ENCODE measurements at regions not wholly inside any gene's neighbourhood (a gene's known extent, or its start where the extent isn't known, plus 50 kb on each side); places are given as distances from the start of the nearest gene placed in this dataset.

GRCh38 chr15:94097552-94097951 lies 133.8 kb upstream of the MCTP2 start (continued):
- TF ChIP-seq E4F1 (CRISPR knock-in tag; IDR thresholded peaks at IDR 0.05; ENCODE audit: borderline replicate concordance) (no peak), SNIP1 (IDR thresholded peaks at IDR 0.05; ENCODE audit: low read depth) (no peak)

GRCh38 chr15:94094310-94094709 lies 137.1 kb upstream of the MCTP2 start:
- Histone ChIP-seq H3K36me3 (ENCODE audit: control insufficient read depth, insufficient read depth, low read length) (no peaks in the 10 kb centered on the region), H3K9ac (ENCODE audit: insufficient read depth in 1 of 2, low read depth in 2 of 2, low read length in 2 of 2) (no peak overlapping the region), H3K4me1 (replicated peaks in 1 of 2; ENCODE audit: control insufficient read depth in 2 of 2, insufficient read depth in 2 of 2, low read length in 2 of 2) (no peaks in the 10 kb centered on the region), H3K4me3 (no peak overlapping the region), H3K79me2 (ENCODE audit: control insufficient read depth, insufficient read depth, low read length) (no peaks in the 10 kb centered on the region), H3K9me3 (replicated peaks; ENCODE audit: control insufficient read depth, insufficient read depth, low read depth, low read length) (no peaks in the 10 kb centered on the region), H3K27me3 (ENCODE audit: control insufficient read depth in 2 of 2, insufficient read depth in 2 of 2, low read length in 2 of 2) (no peaks in the 10 kb centered on the region), H3K9me1 (ENCODE audit: control insufficient read depth, insufficient read depth, low read length) (no peaks in the 10 kb centered on the region), H2AFZ (ENCODE audit: low read depth, low read length) (no peak overlapping the region), H3K4me2 (ENCODE audit: insufficient read depth, low read length) (no peak overlapping the region), H3K27ac (ENCODE audit: extremely low read depth, low read depth, low read length) (no peak overlapping the region), H4K20me1 (replicated peaks; ENCODE audit: control insufficient read depth, insufficient read depth, low read length) (no peaks in the 10 kb centered on the region)
- intact Hi-C loops (cut with micrococcal nuclease), result no loop called here
- ChIA-PET POLR2A (no interaction called here), CTCF (ENCODE audit: low intra/inter-chr PET ratio) (no interaction called here)
- BruUV-seq (replicated peaks), result no TSS peak
- ATAC-seq (no peak), DNase-seq (ENCODE audit: extremely low read depth in 1 of 4, low spot score in 3 of 4) (no peak), FAIRE-seq (no peak)
- 0% methylated on average over 1 of the region's 1 CpG for WGBS (ENCODE audit: insufficient coverage, low coverage, missing lambda C conversion rate)
- in situ Hi-C loops (cut with MboI), result no loop called here
- TF ChIP-seq ARID3A (IDR thresholded peaks at IDR 0.05; ENCODE audit: borderline replicate concordance, low read depth, low read length) (no peak), CBX2 (IDR thresholded peaks at IDR 0.05; ENCODE audit: insufficient read depth, low read length, poor library complexity, severe bottlenecking) (no peak), HDGF (IDR thresholded peaks at IDR 0.05) (no peak), BRF1 (IDR thresholded peaks at IDR 0.05; ENCODE audit: borderline replicate concordance, extremely low read depth, insufficient read length) (no peak), CHCHD3 (CRISPR knock-in tag; IDR thresholded peaks at IDR 0.05) (no peak), CBX5 (IDR thresholded peaks at IDR 0.05; ENCODE audit: borderline replicate concordance, low read depth) (no peak), IRF2 (CRISPR knock-in tag; IDR thresholded peaks at IDR 0.05) (no peak), YY1 (IDR thresholded peaks at IDR 0.05; ENCODE audit: borderline replicate concordance in 1 of 3, control insufficient read depth in 1 of 3, extremely low read depth in 1 of 3, insufficient read depth in 3 of 3, insufficient read length in 1 of 3, insufficient replicate concordance in 2 of 3, low read depth in 1 of 3, low read length in 2 of 3) (no peak), ZNF445 (CRISPR knock-in tag; IDR thresholded peaks at IDR 0.05; ENCODE audit: low read depth) (no peak)

All from K562 (cell line).